SH-SY5Y (cell line): ENCODE measurements at regions not wholly inside any gene's neighbourhood (a gene's known extent, or its start where the extent isn't known, plus 50 kb on each side); places are given as distances from the start of the nearest gene placed in this dataset.

ENCODE experiments used
- GATA2 ChIP-seq: IDR thresholded peaks from 2 replicates; pipeline ENCODE4 v1.6.1; 2011; ENCODE audit warnings: mild to moderate bottlenecking, low read depth, low read length
- GATA3 ChIP-seq: IDR thresholded peaks from 2 replicates; pipeline ENCODE4 v1.6.1; 2011; ENCODE audit warnings: low read depth, mild to moderate bottlenecking, low read length, moderate library complexity

DNA sequence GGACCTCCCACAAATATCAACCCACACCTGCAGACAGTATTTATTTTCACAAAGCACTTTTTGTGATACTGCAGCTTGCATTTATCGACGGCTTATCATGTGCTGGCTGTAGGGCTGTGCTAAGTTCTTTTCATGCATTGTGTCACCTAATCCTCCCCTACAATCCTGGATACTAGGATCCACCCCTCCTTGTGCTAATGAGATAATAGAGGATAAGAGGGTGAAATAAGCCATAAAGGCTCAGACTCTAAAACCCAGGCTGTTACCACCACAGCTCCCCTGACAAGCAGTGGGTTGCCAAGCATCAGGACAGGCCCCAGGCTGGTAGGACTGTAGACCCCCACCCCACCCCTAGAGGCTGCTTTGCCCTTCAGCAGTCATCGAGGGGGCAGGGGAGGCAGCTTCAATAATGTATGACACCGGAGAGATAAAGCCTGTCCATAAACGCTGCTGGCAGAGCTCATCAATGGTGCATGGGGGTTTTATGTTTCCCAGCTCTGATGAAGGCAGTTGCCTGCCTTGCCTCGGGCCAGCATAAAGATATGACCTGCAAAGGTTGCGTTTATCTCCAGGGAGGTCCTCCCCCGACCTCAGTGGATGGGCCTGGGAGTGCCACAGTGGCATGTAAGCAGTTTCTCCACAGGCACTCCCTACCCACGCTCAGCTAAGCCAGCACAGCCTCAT lies 73.9 kb upstream of the C16orf82 start:
- TF ChIP-seq GATA3 (no peak), GATA2 (no peak)

GRCh38 chr16:26993511-26993910 lies 73.2 kb upstream of the C16orf82 start:
- TF ChIP-seq GATA2 (no peak), GATA3 (no peak)

DNA sequence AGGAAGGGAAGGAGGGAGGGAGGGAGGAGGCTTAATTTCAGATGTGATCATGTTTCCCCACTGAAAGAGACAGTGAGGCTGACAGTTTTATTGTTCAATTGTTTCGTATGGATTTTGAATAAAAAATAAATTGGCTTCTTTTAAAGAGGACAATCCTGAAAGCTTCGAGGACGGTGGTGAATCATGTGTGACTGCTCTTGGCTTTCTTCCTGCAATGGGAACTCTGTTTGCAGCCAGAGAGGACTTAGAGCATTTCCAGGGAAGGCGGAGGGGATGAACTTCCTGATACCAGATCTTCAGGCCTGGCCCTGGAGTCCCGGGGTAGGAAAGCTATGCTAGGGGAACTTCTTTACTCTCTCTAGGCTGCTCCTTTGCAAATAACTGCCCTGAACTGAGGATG lies 72.8 kb upstream of the C16orf82 start:
- TF ChIP-seq GATA2 (no peak), GATA3 (no peak)

- TF ChIP-seq GATA3 (no peak), GATA2 (no peak)
Observed at GRCh38 chr16:26995522-26995921, 71.2 kb upstream of the C16orf82 start.

DNA sequence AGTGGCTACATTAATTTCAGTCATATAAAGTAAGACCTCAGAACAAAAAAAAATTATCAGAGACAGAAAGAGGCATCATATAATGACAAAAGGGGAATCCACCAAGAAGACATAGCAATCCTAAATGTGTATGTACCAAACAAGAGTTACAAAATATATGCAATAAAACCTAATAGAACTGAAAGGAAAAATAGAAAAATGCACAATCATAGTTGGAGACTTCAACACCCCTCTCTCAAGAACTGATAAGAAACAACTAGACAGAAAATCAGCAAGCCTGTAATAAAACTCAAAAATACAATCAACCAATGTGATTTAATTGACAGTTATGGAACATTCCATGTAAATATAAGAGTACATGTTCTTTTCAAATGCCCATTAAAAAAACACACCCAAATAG lies 61.3 kb upstream of the C16orf82 start:
- TF ChIP-seq GATA3 (no peak), GATA2 (no peak)
